Spleen (tissue), 7 donors: ENCODE measurements at regions not wholly inside any gene's neighbourhood (a gene's known extent, or its start where the extent isn't known, plus 50 kb on each side); places are given as distances from the start of the nearest gene placed in this dataset.

Experiments used
- CTCF ChIP-seq, 11 experiments: fragments of 200-600 bp in 7 of 11; fragments of 450-650 bp in 4 of 11; sonication (generic) in 4 of 11; IDR thresholded peaks in 8 of 11; conservative IDR thresholded peaks in 3 of 11; 1 replicate in 7 of 11; 2 replicates in 4 of 11; pipeline versions ENCODE4 v1.4.0 to v1.8.0; 2016 to 2021; ENCODE audit warnings: antibody characterized with exemption in 11 of 11, inconsistent platforms in 4 of 11, mild to moderate bottlenecking in 1 of 11
- POLR2A ChIP-seq, 3 donors: fragments of 450-650 bp; IDR thresholded peaks; one replicate each; pipeline ENCODE4 v1.5.1; 2017; ENCODE audit warnings: antibody characterized with exemption in 3 of 3, mild to moderate bottlenecking in 1 of 3
- POLR2AphosphoS5 ChIP-seq, 3 donors: sonication (generic); formaldehyde crosslinking; IDR thresholded peaks; one replicate each; pipeline ENCODE4 v1.5.1; 2017; ENCODE audit warnings: antibody characterized with exemption in 3 of 3
- donor health status: DM: no; HTN: no; CAD: no; lungs with moderate emphysema.
- donor health status: DM: no; HTN: no; CAD: no.
- donor health status: DM: no; HTN: no; CAD: no.

GRCh38 chr12:46660276-46660675 is 165.5 kb downstream of the SLC38A4 start:
- TF ChIP-seq CTCF (IDR thresholded peaks at IDR 0.05 in 8 of 11, conservative IDR thresholded peaks at IDR 0.05 in 3 of 11) (no peak), POLR2A (IDR thresholded peaks at IDR 0.05) (no peak), POLR2AphosphoS5 (IDR thresholded peaks at IDR 0.05) (no peak)
